Esophagus squamous epithelium (tissue), 5 donors: ENCODE measurements at regions not wholly inside any gene's neighbourhood (a gene's known extent, or its start where the extent isn't known, plus 50 kb on each side); places are given as distances from the start of the nearest gene placed in this dataset.

ENCODE experiments used
- DNase-seq: peaks from one replicate; lab custom pipeline; 2025; lab: John Stamatoyannopoulos, UW
- H3K27ac ChIP-seq, 4 donors: fragments of 200-600 bp; sonication (generic); one replicate each; pipeline ENCODE4 v1.5.1; 2016 to 2019; ENCODE audit warnings: mild to moderate bottlenecking in 1 of 4
- H3K27me3 ChIP-seq, 4 donors: fragments of 200-600 bp; sonication (generic); 1 replicate in 3 of 4; 2 replicates in 1 of 4; pipeline versions ENCODE4 v1.5.1 to v1.6.0; 2017 to 2021; ENCODE audit warnings: antibody characterized with exemption in 1 of 4
- H3K36me3 ChIP-seq, 3 donors: fragments of 200-600 bp; sonication (generic); one replicate each; pipeline ENCODE4 v1.5.1; 2016 to 2019
- H3K4me1 ChIP-seq, 3 donors: fragments of 200-600 bp; sonication (generic); one replicate each; pipeline ENCODE4 v1.5.1; 2017 to 2019
- H3K4me3 ChIP-seq, 4 donors: fragments of 200-600 bp; sonication (generic); 1 replicate in 3 of 4; 2 replicates in 1 of 4; pipeline ENCODE4 v1.5.1; 2016 to 2019; ENCODE audit warnings: mild to moderate bottlenecking in 2 of 4, moderate library complexity in 1 of 4
- H3K9me3 ChIP-seq, 3 donors: fragments of 200-600 bp; sonication (generic); one replicate each; pipeline ENCODE4 v1.5.1; 2016 to 2019
- CTCF ChIP-seq, 6 experiments: fragments of 450-650 bp in 4 of 6; fragments of 200-600 bp in 2 of 6; sonication (generic) in 2 of 6; IDR thresholded peaks; one replicate each; pipeline ENCODE4 v1.5.1; 2016 to 2019; ENCODE audit warnings: antibody characterized with exemption in 6 of 6, mild to moderate bottlenecking in 4 of 6, moderate library complexity in 4 of 6
- POLR2A ChIP-seq, 4 donors: fragments of 450-650 bp; IDR thresholded peaks; one replicate each; pipeline ENCODE4 v1.6.1; 2017; ENCODE audit warnings: antibody characterized with exemption in 4 of 4, mild to moderate bottlenecking in 4 of 4, moderate library complexity in 3 of 4
- WGBS, 2 donors: methylation state at CpG; one replicate each; pipeline ENCODE4 v1.1.5; 2018; 5-methylcytosine and 5-hydroxymethylcytosine counted together
- intact Hi-C: fragments of 100-400 bp; cut with DNase I; formaldehyde crosslinking; loops from one replicate; pipeline ENCODE4 v1.15.0; 2022
- donor health status: DM: yes; HTN: yes; CAD: no.

- Histone ChIP-seq H3K9me3 (no peaks in the 10 kb centered on the region), H3K4me3 (no peak overlapping the region), H3K36me3 (no peaks in the 10 kb centered on the region), H3K27me3 (peaks cover 0 to 17% (median 0%) of the 10 kb centered on the region in 4 donors), H3K27ac (no peak overlapping the region), H3K4me1 (no peaks in the 10 kb centered on the region)
- intact Hi-C loops = loop anchor here (10.0 kb wide), 1 partner anchor 289 kb away; no protein-coding TSS in a partner anchor
- 57 to 69% methylated on average over 7 of the region's 7 CpGs for WGBS, 2 donors
- TF ChIP-seq CTCF (IDR thresholded peaks at IDR 0.05) (no peak), POLR2A (IDR thresholded peaks at IDR 0.05) (no peak)
- DNase-seq = no peak
Measured at GRCh38 chr7:31445686-31446355, 68.1 kb upstream of the ITPRID1 start.

GRCh38 chr7:31448649-31449048 lies 65.2 kb upstream of the ITPRID1 start:
- H3K36me3 ChIP-seq = no peaks in the 10 kb centered on the region
- TF ChIP-seq POLR2A (IDR thresholded peaks at IDR 0.05) (no peak), CTCF (IDR thresholded peaks at IDR 0.05) (no peak)
- H3K27me3 ChIP-seq = no peaks in the 10 kb centered on the region
- no peak overlapping the region for H3K27ac ChIP-seq
- H3K4me1 ChIP-seq = no peaks in the 10 kb centered on the region
- no peaks in the 10 kb centered on the region for H3K9me3 ChIP-seq
- intact Hi-C loops = loop anchor here (10.0 kb wide), 1 partner anchor 286 kb away; no protein-coding TSS in a partner anchor
- no peak for DNase-seq
- H3K4me3 ChIP-seq = no peak overlapping the region
- 87 to 100% methylated on average over 1 of the region's 1 CpG for WGBS, 2 donors

- Histone ChIP-seq H3K4me1 (no peaks in the 10 kb centered on the region), H3K27me3 (no peaks in the 10 kb centered on the region), H3K36me3 (no peaks in the 10 kb centered on the region), H3K4me3 (no peak overlapping the region), H3K27ac (no peak overlapping the region), H3K9me3 (no peaks in the 10 kb centered on the region)
- no peak for DNase-seq
- intact Hi-C loops = no loop called here
- no peak for TF ChIP-seq CTCF (IDR thresholded peaks at IDR 0.05)
- no peak for TF ChIP-seq POLR2A (IDR thresholded peaks at IDR 0.05)
- 85 to 89% methylated on average over 5 of the region's 5 CpGs for WGBS, 2 donors
Measured at GRCh38 chr7:31455844-31456243, 58.0 kb upstream of the ITPRID1 start.

GRCh38 chr7:31456646-31457368 lies 57.1 kb upstream of the ITPRID1 start:
- H3K36me3 ChIP-seq = no peaks in the 10 kb centered on the region
- no peak overlapping the region for H3K27ac ChIP-seq
- TF ChIP-seq CTCF (IDR thresholded peaks at IDR 0.05) (no peak), POLR2A (IDR thresholded peaks at IDR 0.05) (no peak)
- H3K4me3 ChIP-seq = no peak overlapping the region
- H3K9me3 ChIP-seq = no peaks in the 10 kb centered on the region
- no peaks in the 10 kb centered on the region for H3K4me1 ChIP-seq
- DNase-seq = no peak
- intact Hi-C loops = no loop called here
- 80 to 83% methylated on average over 15 of the region's 15 CpGs for whole genome bisulfite sequencing, 2 donors
- no peaks in the 10 kb centered on the region for H3K27me3 ChIP-seq

- TF ChIP-seq POLR2A (IDR thresholded peaks at IDR 0.05) (no peak), CTCF (IDR thresholded peaks at IDR 0.05) (no peak)
- Histone ChIP-seq H3K27me3 (no peaks in the 10 kb centered on the region), H3K27ac (no peak overlapping the region), H3K9me3 (no peaks in the 10 kb centered on the region), H3K4me1 (no peaks in the 10 kb centered on the region), H3K36me3 (no peaks in the 10 kb centered on the region), H3K4me3 (no peak overlapping the region)
- intact Hi-C loops = no loop called here
- DNase-seq = no peak
- WGBS, 2 donors = 59 to 70% methylated on average over 5 of the region's 5 CpGs
Measured at GRCh38 chr7:31457551-31457950, 56.3 kb upstream of the ITPRID1 start.
